GM19099 (cell line): ENCODE measurements at regions not wholly inside any gene's neighbourhood (a gene's known extent, or its start where the extent isn't known, plus 50 kb on each side); places are given as distances from the start of the nearest gene placed in this dataset.

Source experiments
- POLR2A ChIP-seq: IDR thresholded peaks from 3 replicates; pipeline ENCODE4 v1.6.1; 2011; ENCODE audit warnings: low read depth; ENCODE audit not compliant: insufficient read length; ENCODE audit errors: extremely low read depth

DNA sequence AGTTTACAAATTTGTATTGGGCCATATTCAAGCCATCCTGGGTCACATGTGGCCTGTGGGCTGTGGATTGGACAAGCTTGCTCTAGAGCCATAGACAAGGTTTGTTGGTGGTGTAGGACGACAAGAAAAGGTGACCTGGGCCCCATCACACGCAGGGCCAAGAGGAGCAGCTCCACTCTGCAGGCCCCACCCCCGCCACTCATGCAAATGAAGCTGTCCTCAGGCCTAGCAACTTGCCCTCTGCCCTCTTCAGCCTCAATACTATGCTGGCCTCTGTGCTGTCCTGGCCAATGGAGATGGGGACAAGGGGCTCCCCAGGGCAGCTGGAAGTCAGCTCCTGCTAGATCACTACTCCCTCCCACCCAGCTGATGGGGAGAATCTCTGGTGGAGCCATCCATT lies 55.2 kb upstream of the TMEM252 start:
- TF ChIP-seq POLR2A, result no peak

DNA sequence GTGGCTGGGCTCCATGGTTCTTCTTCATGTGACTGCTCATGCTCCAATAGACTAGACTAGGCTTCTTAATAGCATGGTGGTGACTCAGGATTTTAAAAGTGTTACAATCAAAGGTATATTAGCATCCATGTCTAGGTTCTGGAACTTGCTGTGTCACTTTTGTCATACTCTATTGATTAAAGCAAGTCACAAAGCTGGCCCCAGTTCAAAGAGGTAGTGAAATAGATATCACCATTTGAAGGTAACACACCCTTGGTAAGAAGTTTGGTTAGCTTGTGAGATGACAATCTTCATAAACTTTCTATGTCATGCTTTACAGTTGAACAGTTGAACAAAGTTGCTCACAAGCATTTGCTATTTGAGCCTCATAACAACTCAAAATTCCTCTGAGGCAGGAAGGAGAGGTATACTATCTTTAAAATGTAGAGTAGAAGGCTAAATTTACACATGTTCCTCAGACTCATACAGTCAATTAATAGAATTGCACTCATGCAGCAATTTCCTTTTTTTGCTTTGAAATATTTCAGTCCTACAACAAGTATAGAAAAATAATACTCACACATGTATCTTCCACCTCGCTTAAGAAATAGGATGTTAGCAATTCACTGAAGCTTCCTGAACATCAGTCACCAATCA lies 56.8 kb upstream of the TMEM252 start:
- TF ChIP-seq POLR2A, result no peak

DNA sequence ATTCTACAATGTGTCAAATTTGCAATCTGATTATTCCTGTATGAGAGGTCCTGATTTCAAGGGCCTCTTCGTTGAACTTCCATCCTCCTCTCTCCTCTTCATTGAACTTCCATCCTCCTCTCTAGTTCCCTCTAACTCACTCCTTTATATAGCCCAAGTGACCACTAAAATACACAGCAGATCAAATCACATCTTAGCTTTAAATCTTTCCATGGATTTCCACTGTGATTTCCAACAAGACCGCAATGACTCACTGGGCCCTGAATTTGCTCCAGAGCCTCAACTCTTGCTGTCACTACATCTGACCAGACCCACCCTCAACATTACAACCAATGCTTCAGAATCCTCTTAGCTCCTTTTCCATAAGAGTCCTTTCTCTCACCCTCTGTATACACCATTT lies 59.1 kb upstream of the TMEM252 start:
- TF ChIP-seq POLR2A, result no peak

DNA sequence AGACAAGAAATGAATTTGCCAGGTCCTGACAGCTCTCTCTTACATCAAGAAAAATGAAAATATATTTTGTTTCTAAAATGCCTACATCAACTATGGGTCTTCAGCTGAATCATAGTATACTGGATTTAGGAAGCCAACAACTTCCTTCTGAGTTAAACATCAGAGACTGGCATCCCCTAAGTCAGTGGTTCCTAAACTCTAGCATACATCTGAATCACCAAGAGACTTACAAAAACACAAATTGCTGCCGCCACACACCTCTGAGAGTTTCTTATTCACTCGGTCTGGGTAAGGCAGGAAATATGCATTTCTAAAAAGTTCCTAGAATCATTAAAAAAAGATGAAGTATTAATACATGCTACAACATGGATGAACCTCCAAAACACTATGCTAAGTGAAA lies 60.4 kb upstream of the TMEM252 start:
- TF ChIP-seq POLR2A, result no peak

DNA sequence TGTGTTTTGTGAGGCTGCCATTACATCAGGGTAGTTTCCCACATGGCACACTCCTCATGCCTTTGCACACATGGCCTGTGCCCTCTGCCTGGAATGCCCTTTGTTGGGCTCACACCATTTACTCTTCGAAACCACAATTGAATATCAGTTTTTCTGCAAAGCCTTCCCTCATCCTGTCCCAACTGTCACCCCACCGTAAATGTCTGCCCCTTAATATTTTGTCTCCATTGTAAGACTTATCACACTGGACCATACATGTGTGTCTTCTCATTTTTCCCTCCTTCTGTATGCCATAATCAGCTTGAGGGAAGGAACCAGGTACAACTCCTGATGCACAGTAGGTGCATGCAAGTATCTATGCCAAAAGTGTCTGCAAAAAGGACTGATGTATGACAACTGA lies 62.7 kb upstream of the TMEM252 start:
- no peak for TF ChIP-seq POLR2A

DNA sequence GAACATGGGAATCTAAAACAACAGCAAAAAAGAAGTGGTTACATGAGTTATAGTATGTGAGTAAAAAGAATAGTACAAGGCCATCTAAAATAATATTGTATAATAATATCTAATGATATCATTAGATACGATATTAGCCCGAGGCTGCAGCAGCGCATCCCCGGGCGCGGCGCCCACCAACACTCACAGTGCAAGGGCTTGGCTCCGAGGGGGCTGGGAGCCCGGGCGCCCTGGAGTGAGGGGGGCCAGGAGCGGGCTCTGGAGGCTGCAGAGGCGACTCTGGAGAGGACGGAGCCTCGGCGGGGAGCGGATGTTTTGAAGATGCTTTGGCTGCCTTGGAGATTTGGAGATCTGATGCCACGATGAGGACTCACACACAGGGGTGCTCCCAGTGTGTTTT lies 68.1 kb upstream of the TMEM252 start:
- no peak for TF ChIP-seq POLR2A

DNA sequence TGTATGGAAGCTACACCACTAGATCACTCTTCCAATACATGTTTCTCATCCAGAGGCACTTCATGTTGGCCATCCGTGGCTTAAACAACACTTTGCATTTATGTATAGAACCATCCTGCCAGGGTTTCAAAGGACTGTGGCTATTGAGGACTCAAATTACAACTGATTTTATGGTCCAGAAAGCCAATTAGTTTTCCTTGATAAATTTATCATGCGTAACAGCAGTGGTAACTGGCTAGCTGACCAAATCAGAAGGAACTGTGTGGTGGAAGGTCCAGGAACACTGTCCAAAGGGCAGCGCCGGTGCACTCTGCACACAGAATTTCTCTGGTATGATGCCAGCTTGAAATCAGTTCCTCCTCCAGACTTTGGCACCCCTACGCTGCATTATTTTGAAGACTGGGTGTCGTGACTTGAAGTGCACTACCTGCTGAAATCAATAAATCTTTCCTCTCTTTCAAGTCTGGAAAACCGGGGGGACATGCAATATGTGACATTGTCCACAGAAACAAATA lies 69.3 kb upstream of the TMEM252 start:
- TF ChIP-seq POLR2A, result no peak

DNA sequence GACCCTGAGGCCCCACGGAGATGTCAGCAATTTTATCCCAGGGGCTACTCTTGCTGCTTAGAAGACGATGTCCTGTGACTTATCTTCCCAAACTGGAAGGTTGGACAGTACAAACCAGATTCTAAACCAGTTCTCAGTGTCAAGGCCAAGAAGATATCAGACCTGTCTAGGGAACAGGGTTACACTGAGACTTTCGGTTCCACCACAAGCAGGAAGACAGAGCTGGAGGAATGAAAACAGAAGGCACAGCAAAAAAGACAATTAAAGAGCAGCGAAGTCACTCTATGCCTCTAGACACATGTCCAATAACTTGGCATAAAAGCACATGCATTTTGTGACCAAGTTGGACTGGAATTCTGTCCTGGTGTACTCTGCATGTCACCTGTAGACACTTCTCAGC lies 73.4 kb upstream of the TMEM252 start:
- no peak for TF ChIP-seq POLR2A

DNA sequence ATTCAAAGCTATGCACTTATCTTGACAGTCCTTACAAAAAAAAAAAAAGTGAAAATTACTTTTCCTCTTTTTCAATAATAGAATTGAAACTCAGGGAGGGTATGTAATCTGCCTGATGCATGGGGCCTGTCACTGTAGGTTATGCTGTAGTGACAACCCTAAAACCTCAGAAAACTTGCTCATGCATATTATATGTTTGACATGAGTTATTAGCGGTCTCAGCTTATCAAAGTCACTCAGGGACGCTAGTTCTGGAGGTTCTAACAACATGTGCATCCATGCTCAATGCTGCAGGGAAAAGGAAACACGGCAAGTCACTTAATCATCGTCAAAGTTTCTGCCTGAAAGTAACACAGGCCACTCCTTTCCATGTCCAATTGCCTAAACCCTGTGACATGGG lies 78.4 kb upstream of the TMEM252 start:
- no peak for TF ChIP-seq POLR2A

DNA sequence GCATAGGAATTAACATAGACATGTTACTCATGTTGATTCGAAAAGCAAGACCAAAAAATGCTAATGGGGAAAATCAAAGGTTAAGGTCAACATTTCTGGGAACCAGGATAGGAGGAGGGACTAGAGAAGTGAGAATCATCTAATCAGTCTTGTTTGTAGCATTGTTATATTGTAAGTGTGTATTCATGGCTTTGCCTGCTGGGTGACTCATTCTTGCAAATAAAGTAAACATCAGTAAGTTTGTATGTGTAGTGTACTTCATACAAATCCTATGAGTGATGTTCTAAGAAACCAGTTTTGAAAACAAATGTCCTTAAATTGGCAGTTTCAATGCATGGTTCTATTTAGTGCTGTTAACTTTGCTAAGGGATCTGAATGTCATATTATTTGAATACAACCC lies 79.0 kb upstream of the TMEM252 start:
- TF ChIP-seq POLR2A, result no peak

DNA sequence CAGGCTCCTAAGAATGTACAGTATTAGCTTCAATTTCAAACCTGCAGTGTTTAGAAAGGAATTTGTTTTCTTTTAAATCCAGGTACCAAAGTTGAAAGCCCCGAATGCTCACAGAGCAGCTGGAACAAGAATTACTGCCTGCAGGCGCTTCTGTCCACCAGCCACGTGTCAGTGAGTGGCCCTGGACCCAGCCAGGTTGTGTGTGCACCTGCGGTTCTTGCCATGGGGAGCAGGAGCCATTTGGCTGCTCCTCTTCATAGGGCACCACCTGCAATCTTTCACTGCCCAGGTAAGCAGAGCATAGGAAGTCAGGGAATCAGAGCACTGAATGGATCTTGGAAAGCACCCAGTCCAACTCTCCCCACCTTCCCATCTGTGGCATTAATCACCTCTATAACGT lies 79.5 kb upstream of the PIP5K1B start:
- no peak for TF ChIP-seq POLR2A

DNA sequence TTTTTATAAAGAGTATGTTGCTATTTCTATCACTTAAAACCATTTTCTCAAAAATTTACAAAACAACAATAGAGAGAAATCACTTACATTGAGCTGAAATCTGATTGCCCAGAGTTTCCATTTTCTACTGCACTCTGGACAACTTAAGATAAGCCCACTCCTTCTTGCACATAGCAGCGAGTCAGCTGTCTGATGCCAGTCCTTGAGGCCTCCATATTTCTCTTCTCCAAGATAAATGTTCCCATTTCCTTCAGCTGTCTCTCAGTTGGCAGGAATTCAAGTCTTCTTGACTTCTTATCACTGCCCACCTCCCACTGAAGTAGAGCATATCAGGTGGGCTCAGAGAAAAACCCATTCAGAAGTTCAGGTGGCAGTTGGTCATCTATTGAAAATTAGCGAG lies 78.5 kb upstream of the PIP5K1B start:
- TF ChIP-seq POLR2A, result no peak

DNA sequence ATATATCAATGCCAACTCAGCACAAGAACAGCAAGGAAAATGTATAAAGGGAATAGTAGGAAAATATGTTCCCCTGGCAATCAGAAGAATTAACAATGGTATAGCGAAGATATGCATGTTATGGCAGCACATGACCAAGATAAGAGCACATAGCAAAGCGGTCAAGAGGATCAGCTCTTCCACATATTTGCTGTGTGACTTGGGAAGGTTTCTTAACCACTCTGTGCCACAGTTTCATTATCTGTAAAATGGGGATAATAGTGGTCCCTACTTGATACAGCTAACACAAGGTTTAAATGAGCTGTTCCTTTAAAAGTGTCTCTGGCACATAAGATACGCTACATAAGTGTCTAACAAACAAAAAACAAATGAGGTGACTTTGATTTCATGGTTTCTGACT lies 77.9 kb upstream of the PIP5K1B start:
- TF ChIP-seq POLR2A, result no peak

DNA sequence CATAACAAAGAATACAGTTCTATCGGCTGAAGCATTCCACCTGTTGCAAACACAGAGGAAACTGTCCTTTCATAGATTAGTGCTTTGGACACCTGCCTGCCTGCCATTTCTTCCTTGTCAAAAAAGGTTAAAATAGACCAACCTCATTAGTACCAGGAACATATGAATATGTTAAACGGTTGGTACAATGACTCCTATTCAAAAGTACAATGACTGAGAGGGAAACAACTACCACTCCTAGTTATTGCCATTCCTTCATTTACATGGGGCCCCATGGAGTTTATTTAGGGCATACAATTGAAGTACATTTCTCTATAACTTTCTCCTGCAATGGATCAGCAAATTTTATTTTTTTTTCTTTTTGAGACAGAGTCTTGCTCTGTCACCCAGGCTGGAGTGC lies 77.4 kb upstream of the PIP5K1B start:
- no peak for TF ChIP-seq POLR2A

DNA sequence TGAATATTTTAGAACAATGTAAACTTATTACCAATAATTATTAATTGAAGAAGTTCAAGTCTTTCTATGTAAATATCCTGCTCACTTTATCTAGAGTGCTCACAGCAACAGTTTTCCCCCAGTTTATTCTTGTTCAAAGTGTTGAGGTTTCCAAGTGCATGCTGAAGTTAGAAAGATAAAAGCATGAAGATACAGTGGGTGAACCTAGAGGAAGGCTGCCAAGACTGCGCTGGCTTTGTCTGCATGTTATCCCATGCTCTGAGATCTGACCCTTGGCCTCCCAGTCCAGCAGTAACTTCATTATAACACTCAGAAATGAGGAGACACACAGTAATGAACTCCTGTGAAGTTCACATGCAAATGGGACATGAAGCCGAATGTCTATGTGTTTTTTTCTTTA lies 76.0 kb upstream of the PIP5K1B start:
- TF ChIP-seq POLR2A, result no peak

DNA sequence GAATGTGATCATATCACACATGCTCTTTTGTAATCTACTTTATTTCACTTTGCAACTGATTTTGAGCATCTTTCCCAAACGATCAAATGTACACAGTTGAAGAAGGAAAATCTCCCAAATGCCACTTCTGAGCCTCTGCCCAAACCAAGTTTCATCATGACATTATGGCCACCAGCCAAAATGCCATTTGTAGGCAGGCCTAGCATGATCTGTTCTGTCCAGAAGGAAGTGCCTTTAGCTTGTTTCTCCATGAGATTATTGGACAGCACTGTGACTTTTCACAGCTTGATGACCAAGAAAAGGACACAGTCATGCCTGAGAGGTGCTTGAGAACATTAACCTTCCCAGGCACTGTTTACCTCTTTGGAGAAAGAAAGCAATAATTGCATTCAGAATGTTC lies 73.2 kb upstream of the PIP5K1B start:
- no peak for TF ChIP-seq POLR2A

DNA sequence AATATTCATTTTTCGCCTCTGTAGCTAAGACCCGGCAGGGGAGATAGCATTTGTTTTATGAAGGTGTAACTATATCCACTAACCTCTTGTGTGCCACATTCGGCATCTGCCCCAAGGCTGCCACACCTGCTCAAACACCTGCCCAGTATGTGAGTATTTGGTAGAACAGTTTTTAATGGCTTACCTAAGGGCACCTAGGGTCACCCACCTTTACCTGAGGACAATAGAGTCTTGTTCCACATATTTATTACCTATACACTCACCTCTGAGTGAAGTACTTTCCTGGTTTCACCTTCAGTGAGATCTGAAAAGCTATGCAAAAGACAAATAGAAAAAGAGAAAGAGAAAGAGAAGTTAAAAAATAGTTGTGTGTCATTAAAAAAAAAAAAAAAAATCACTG lies 68.0 kb upstream of the PIP5K1B start:
- TF ChIP-seq POLR2A, result no peak
